H9 (cell line): ENCODE measurements at regions not wholly inside any gene's neighbourhood (a gene's known extent, or its start where the extent isn't known, plus 50 kb on each side); places are given as distances from the start of the nearest gene placed in this dataset.

Experiments
- DNase-seq: peaks from one replicate; pipeline ENCODE4 v3.0.0-alpha.2; 2017
- H2AFZ ChIP-seq: one replicate; pipeline ENCODE4 v1.6.1; 2013; ENCODE audit warnings: mild to moderate bottlenecking, low read length, control low read depth, moderate library complexity
- H2AK5ac ChIP-seq: 2 replicates; pipeline ENCODE4 v1.6.1; 2013; ENCODE audit warnings: low read length, control low read depth, mixed read lengths; ENCODE audit not compliant: insufficient read length
- H2BK120ac ChIP-seq: one replicate; pipeline ENCODE4 v1.6.1; 2013; ENCODE audit warnings: low read depth, mild to moderate bottlenecking, low read length, control low read depth, inconsistent platforms; ENCODE audit not compliant: poor library complexity, severe bottlenecking
- H2BK12ac ChIP-seq: 2 replicates; pipeline ENCODE4 v1.6.1; 2013; ENCODE audit warnings: low read length, control low read depth, mixed read lengths, low read depth; ENCODE audit not compliant: insufficient read length
- H2BK15ac ChIP-seq: 2 replicates; pipeline ENCODE4 v1.6.1; 2013; ENCODE audit warnings: low read depth, low read length, control low read depth
- H2BK20ac ChIP-seq: one replicate; pipeline ENCODE4 v1.6.1; 2013; ENCODE audit warnings: low read depth, mild to moderate bottlenecking, low read length, control low read depth, inconsistent platforms; ENCODE audit not compliant: poor library complexity, severe bottlenecking
- H2BK5ac ChIP-seq: 2 replicates; pipeline ENCODE4 v1.6.1; 2013; ENCODE audit warnings: low read length, control low read depth, mixed read lengths; ENCODE audit not compliant: insufficient read length
- H3K14ac ChIP-seq: 2 replicates; pipeline ENCODE4 v1.6.1; 2013; ENCODE audit warnings: low read length, control low read depth; ENCODE audit not compliant: insufficient read depth
- H3K18ac ChIP-seq: 2 replicates; pipeline ENCODE4 v1.6.1; 2013; ENCODE audit warnings: low read depth, mild to moderate bottlenecking, mixed read lengths, low read length, control low read depth; ENCODE audit not compliant: insufficient read length
- H3K23ac ChIP-seq: 2 replicates; pipeline ENCODE4 v1.6.1; 2013; ENCODE audit warnings: low read length, control low read depth, mixed read lengths, low read depth; ENCODE audit not compliant: insufficient read length
- H3K23me2 ChIP-seq: 2 replicates; pipeline ENCODE4 v1.6.1; 2013; ENCODE audit warnings: low read depth, mild to moderate bottlenecking, mixed read lengths, low read length, control low read depth; ENCODE audit not compliant: insufficient read length, poor library complexity, severe bottlenecking
- H3K27ac ChIP-seq: 2 replicates; pipeline ENCODE4 v1.5.1; 2013; ENCODE audit warnings: low read length, control low read depth, mixed read lengths, low read depth; ENCODE audit not compliant: insufficient read length
- H3K27me3 ChIP-seq: 2 replicates; pipeline ENCODE4 v1.6.1; 2013; ENCODE audit warnings: low read length, control low read depth, inconsistent platforms; ENCODE audit not compliant: insufficient read depth
- H3K4ac ChIP-seq: 2 replicates; pipeline ENCODE4 v1.6.1; 2013; ENCODE audit warnings: low read depth, mild to moderate bottlenecking, control low read depth, inconsistent platforms, low read length, moderate library complexity
- H3K4me1 ChIP-seq: 2 replicates; pipeline ENCODE4 v1.6.1; 2013; ENCODE audit warnings: low read length, control low read depth, inconsistent platforms; ENCODE audit not compliant: insufficient read depth
- H3K4me2 ChIP-seq: 2 replicates; pipeline ENCODE4 v1.6.1; 2013; ENCODE audit warnings: low read length, control low read depth, mixed read lengths; ENCODE audit not compliant: insufficient read length, insufficient read depth
- H3K56ac ChIP-seq: 2 replicates; pipeline ENCODE4 v1.6.1; 2013; ENCODE audit warnings: low read depth, mild to moderate bottlenecking, mixed read lengths, low read length, control low read depth; ENCODE audit not compliant: insufficient read length
- H3K79me1 ChIP-seq: 2 replicates; pipeline ENCODE4 v1.6.1; 2013; ENCODE audit warnings: low read depth, mild to moderate bottlenecking, moderate library complexity, low read length, control low read depth, inconsistent platforms; ENCODE audit not compliant: insufficient read depth, poor library complexity, severe bottlenecking
- H3K79me2 ChIP-seq: 2 replicates; pipeline ENCODE4 v1.6.1; 2013; ENCODE audit warnings: low read length, control low read depth, inconsistent platforms; ENCODE audit not compliant: insufficient read depth
- H3K9ac ChIP-seq: 2 replicates; pipeline ENCODE4 v1.6.1; 2013; ENCODE audit warnings: low read length, control low read depth, mixed read lengths; ENCODE audit not compliant: insufficient read length; ENCODE audit errors: extremely low read depth
- H3K9me3 ChIP-seq: one replicate; pipeline ENCODE4 v1.6.1; 2013; ENCODE audit warnings: low read depth, low read length, inconsistent platforms; ENCODE audit not compliant: control insufficient read depth
- H3T11ph ChIP-seq: one replicate; pipeline ENCODE4 v1.6.1; 2013; ENCODE audit warnings: mild to moderate bottlenecking, low read length, control low read depth, inconsistent platforms
- H4K20me1 ChIP-seq: one replicate; pipeline ENCODE4 v1.6.1; 2013; ENCODE audit not compliant: control insufficient read depth, insufficient read length, insufficient read depth
- H4K5ac ChIP-seq: 2 replicates; pipeline ENCODE4 v1.6.1; 2013; ENCODE audit warnings: low read depth, mild to moderate bottlenecking, mixed read lengths, low read length, control low read depth; ENCODE audit not compliant: insufficient read length
- H4K8ac ChIP-seq: replicated peaks from 2 replicates; pipeline ENCODE4 v1.6.1; 2013; ENCODE audit warnings: low read length, control low read depth, mixed read lengths, low read depth; ENCODE audit not compliant: insufficient read length
- H4K91ac ChIP-seq: 2 replicates; pipeline ENCODE4 v1.6.1; 2013; ENCODE audit warnings: low read depth, mild to moderate bottlenecking, moderate library complexity, mixed read lengths, low read length, control low read depth; ENCODE audit not compliant: insufficient read length
- H3K27ac Mint-ChIP-seq, 3 experiments: 2 replicates in 2 of 3; 3 replicates in 1 of 3; pipeline ENCODE4 v1.8.0; 2020 to 2021; ENCODE audit warnings: mixed read lengths in 3 of 3, mild to moderate bottlenecking in 1 of 3, moderate library complexity in 1 of 3
- H3K27me3 Mint-ChIP-seq: 2 replicates; pipeline ENCODE4 v1.8.0; 2021; ENCODE audit warnings: low read depth, mild to moderate bottlenecking, moderate library complexity, mixed read lengths
- H3K36me3 Mint-ChIP-seq, 3 experiments: 2 replicates in 2 of 3; 3 replicates in 1 of 3; pipeline ENCODE4 v1.8.0; 2020 to 2021; ENCODE audit warnings: low read depth in 3 of 3, mixed read lengths in 3 of 3; ENCODE audit not compliant: insufficient read depth in 1 of 3
- H3K4me1 Mint-ChIP-seq, 2 experiments: 2 replicates each; pipeline ENCODE4 v1.8.0; 2020; ENCODE audit warnings: mixed read lengths in 2 of 2
- H3K4me3 Mint-ChIP-seq, 2 experiments: 2 replicates in 1 of 2; 3 replicates in 1 of 2; pipeline ENCODE4 v1.8.0; 2020 to 2021; ENCODE audit warnings: mild to moderate bottlenecking in 2 of 2, mixed read lengths in 2 of 2, moderate library complexity in 1 of 2
- H3K9me3 Mint-ChIP-seq, 2 experiments: 2 replicates in 1 of 2; 3 replicates in 1 of 2; pipeline ENCODE4 v1.8.0; 2020; ENCODE audit warnings: mild to moderate bottlenecking in 2 of 2, mixed read lengths in 2 of 2, moderate library complexity in 1 of 2
- WGBS: extraction: QIAGEN DNeasy Blood & Tissue Kit; methylation state at CpG from one replicate; pipeline ENCODE4 v1.1.7; 2013; ENCODE audit warnings: missing lambda C conversion rate, low lambda C conversion rate, mixed read lengths; ENCODE audit not compliant: insufficient read length; ENCODE audit errors: extremely low coverage; 5-methylcytosine and 5-hydroxymethylcytosine counted together
- TF ChIP-seq, protein P1 (sequence below): fragments of 200-600 bp; sonication (generic); conservative IDR thresholded peaks from 3 replicates; pipeline ENCODE4 v1.8.0; 2021; ENCODE audit warnings: antibody characterized with exemption, mild to moderate bottlenecking

DNA sequence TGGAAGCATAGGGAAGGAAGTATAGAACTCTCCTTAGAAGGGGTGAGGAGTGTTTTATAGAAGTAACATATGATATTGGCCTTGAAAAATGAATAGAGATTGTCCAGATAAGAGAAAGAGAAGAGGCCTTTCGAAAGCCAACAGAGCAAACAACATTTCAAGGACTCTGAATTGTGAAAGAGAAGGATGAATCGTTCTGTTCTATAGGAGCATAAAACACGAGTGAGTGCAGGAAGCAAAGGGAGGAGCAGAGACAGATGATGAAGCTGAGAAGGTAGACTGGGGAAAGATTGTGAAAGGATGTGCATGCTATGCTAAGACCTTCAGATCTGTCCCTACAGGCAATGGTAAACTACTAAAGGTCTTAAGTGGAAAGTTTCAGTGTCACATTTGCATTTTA, 271.0 kb downstream of the TMEM161B start:
- peaks cover 0 to 3% of the 10 kb centered on the region in 2 experiments; a peak in 1 of 5 replicates for H3K9me3 Mint-ChIP-seq
- Histone ChIP-seq H3K79me2 (no peaks in the 10 kb centered on the region), H3K9me3 (no peaks in the 10 kb centered on the region), H2BK120ac (no peak overlapping the region), H3T11ph (no peak overlapping the region), H4K5ac (no peak overlapping the region), H3K9ac (no peak overlapping the region), H2BK5ac (no peak overlapping the region), H2AK5ac (no peak overlapping the region), H3K23me2 (no peaks in the 10 kb centered on the region), H3K14ac (no peak overlapping the region), H3K27me3 (no peaks in the 10 kb centered on the region), H3K4me1 (no peaks in the 10 kb centered on the region), H4K20me1 (no peaks in the 10 kb centered on the region), H3K4me2 (no peak overlapping the region), H2BK15ac (no peak overlapping the region), H2BK12ac (no peak overlapping the region), H3K56ac (no peak overlapping the region), H2BK20ac (no peak overlapping the region), H3K23ac (no peak overlapping the region), H4K8ac (no peak overlapping the region), H3K4ac (no peak overlapping the region), H3K79me1 (no peaks in the 10 kb centered on the region), H3K27ac (no peak overlapping the region), H3K18ac (no peak overlapping the region), H2AFZ (no peak overlapping the region), H4K91ac (no peak overlapping the region)
- no peaks in the 10 kb centered on the region for H3K27me3 Mint-ChIP-seq
- DNase-seq: no peak
- no peaks in the 10 kb centered on the region for H3K4me1 Mint-ChIP-seq
- H3K36me3 Mint-ChIP-seq: no peaks in the 10 kb centered on the region
- no peak overlapping the region for H3K27ac Mint-ChIP-seq
- WGBS: no CpG with 5 or more reads among the region's 3 CpGs
- TF ChIP-seq, protein P1, sequence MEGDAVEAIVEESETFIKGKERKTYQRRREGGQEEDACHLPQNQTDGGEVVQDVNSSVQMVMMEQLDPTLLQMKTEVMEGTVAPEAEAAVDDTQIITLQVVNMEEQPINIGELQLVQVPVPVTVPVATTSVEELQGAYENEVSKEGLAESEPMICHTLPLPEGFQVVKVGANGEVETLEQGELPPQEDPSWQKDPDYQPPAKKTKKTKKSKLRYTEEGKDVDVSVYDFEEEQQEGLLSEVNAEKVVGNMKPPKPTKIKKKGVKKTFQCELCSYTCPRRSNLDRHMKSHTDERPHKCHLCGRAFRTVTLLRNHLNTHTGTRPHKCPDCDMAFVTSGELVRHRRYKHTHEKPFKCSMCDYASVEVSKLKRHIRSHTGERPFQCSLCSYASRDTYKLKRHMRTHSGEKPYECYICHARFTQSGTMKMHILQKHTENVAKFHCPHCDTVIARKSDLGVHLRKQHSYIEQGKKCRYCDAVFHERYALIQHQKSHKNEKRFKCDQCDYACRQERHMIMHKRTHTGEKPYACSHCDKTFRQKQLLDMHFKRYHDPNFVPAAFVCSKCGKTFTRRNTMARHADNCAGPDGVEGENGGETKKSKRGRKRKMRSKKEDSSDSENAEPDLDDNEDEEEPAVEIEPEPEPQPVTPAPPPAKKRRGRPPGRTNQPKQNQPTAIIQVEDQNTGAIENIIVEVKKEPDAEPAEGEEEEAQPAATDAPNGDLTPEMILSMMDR: no peak
- no peak overlapping the region for H3K4me3 Mint-ChIP-seq
